NB4 (cell line): ENCODE measurements at regions not wholly inside any gene's neighbourhood (a gene's known extent, or its start where the extent isn't known, plus 50 kb on each side); places are given as distances from the start of the nearest gene placed in this dataset.
"Not testable (repeated sequence)": the region's sequence is repeated elsewhere in the genome, so short reads cannot be mapped to it uniquely, and the experiment has no call there.

Experiments used
- DNase-seq: peaks from one replicate; pipeline ENCODE4 v3.0.0; 2010; ENCODE audit warnings: low read depth
- H3K4me3 ChIP-seq: one replicate; pipeline ENCODE4 v1.5.1; 2011; ENCODE audit warnings: mild to moderate bottlenecking, low read depth, low read length, moderate library complexity
- MYC ChIP-seq: IDR thresholded peaks from 2 replicates; pipeline ENCODE4 v1.6.1; 2011; ENCODE audit warnings: low read depth, low read length
- POLR2A ChIP-seq: IDR thresholded peaks from 2 replicates; pipeline ENCODE4 v1.6.1; 2011; ENCODE audit warnings: mild to moderate bottlenecking; ENCODE audit not compliant: insufficient read length; ENCODE audit errors: extremely low read depth
- TF ChIP-seq, protein P1 (sequence below): IDR thresholded peaks from one replicate; pipeline ENCODE4 v1.5.1; 2012; ENCODE audit warnings: low read depth, low read length
- TF ChIP-seq, protein P2 (sequence below): IDR thresholded peaks from 2 replicates; pipeline ENCODE4 v1.6.1; 2011; ENCODE audit warnings: low read depth, low read length

- no peak for DNase-seq
- TF ChIP-seq, protein P1, sequence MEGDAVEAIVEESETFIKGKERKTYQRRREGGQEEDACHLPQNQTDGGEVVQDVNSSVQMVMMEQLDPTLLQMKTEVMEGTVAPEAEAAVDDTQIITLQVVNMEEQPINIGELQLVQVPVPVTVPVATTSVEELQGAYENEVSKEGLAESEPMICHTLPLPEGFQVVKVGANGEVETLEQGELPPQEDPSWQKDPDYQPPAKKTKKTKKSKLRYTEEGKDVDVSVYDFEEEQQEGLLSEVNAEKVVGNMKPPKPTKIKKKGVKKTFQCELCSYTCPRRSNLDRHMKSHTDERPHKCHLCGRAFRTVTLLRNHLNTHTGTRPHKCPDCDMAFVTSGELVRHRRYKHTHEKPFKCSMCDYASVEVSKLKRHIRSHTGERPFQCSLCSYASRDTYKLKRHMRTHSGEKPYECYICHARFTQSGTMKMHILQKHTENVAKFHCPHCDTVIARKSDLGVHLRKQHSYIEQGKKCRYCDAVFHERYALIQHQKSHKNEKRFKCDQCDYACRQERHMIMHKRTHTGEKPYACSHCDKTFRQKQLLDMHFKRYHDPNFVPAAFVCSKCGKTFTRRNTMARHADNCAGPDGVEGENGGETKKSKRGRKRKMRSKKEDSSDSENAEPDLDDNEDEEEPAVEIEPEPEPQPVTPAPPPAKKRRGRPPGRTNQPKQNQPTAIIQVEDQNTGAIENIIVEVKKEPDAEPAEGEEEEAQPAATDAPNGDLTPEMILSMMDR, result no peak
- TF ChIP-seq POLR2A (no peak), MYC (no peak)
- TF ChIP-seq, protein P2, sequence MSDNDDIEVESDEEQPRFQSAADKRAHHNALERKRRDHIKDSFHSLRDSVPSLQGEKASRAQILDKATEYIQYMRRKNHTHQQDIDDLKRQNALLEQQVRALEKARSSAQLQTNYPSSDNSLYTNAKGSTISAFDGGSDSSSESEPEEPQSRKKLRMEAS, result no peak
- no peak overlapping the region for H3K4me3 ChIP-seq
These were observed 265.4 kb downstream of the CGGBP1 start for GRCh38 chr3:87793337-87793877.

GRCh38 chr3:87792534-87793336 is 266.1 kb downstream of the CGGBP1 start, which contains the start of gene HTR1F:
Gene HTR1F (plus strand): TSS chr3:87792706.
- DNase-seq, result no peak
- no peak within 1 kb of the TSS for H3K4me3 ChIP-seq
- TF ChIP-seq POLR2A (no peak), MYC (no peak)
- TF ChIP-seq, protein P1, result no peak
- TF ChIP-seq, protein P2, result no peak

GRCh38 chr3:87792198-87792533 is 266.6 kb downstream of the CGGBP1 start:
- no peak overlapping the region for H3K4me3 ChIP-seq
- no peak for DNase-seq

DNA sequence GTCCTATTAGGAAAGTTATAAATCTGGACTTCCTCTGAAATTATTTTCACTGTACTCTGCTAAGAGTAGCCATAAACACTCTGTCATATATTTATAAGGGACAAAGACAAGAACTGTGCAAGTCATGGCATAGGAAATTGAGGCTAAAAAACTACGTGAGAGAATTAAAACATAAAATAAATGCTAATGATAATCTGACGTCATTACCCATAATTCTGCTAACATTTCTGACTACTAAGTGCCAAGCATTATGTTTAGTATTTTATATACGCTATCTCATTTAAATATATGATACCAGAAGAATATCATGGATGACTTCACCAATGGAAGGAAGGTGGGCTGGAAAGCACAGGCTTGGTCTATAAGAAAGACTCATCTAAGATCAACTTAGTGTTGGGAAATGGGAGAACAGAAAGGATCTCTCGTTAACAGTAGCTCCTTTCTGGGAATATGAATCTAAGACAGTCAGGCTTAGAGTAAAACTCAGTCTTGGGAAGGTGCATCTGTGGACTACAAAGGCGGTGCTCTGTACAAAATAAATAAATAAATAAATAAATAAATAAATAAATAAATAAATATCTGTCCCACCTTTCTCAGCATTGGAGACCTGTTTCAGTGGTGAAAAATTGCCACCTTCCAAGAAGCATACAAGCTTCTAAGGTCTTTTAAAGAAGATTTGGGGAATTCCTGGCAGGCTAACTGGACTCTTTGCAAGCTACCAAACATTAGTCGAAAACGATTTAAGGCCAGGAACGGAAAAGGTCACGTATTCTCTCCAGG is 267.4 kb downstream of the CGGBP1 start:
- TF ChIP-seq, protein P2, result no peak
- TF ChIP-seq MYC (no peak), POLR2A (no peak)
- TF ChIP-seq, protein P1, result no peak

More at GRCh38 chr3:87792198-87792533, 266.6 kb downstream of the CGGBP1 start:
- TF ChIP-seq MYC (no peak), POLR2A (no peak)
- TF ChIP-seq, protein P2, result no peak
- TF ChIP-seq, protein P1, result no peak

DNA sequence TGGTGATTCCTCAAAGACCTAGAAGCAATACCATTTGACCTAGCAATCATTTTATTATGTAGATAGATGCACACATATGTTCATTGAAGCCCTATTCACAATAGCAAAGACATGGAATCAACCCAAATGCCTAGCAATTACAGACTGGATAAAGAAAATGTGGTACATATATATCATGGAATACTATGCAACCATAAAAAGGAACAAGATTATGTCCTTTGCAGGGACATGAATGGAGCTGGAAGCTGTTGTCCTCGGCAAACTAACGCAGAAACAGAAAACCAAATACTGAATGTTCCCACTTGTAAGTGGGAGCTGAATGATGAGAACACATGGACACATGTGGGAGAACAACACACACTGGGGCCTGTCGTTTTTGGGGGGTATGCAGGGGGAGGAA is 269.8 kb downstream of the CGGBP1 start:
- not testable (repeated sequence) for H3K4me3 ChIP-seq, DNase-seq

More for the DNA sequence above, 267.4 kb downstream of the CGGBP1 start:
- H3K4me3 ChIP-seq, result no peak overlapping the region
- DNase-seq, result no peak

GRCh38 chr3:87788516-87788915 is 270.3 kb downstream of the CGGBP1 start:
- H3K4me3 ChIP-seq, result no peak overlapping the region
- no peak for DNase-seq
- TF ChIP-seq, protein P2, result no peak
- TF ChIP-seq, protein P1, result no peak
- no peak for TF ChIP-seq POLR2A
